GM10266 (cell line): ENCODE measurements at regions not wholly inside any gene's neighbourhood (a gene's known extent, or its start where the extent isn't known, plus 50 kb on each side); places are given as distances from the start of the nearest gene placed in this dataset.
A peak's percentile ranks its signal among the peaks of the same experiment; 100 is the strongest.

Experiments used
- DNase-seq: peaks from one replicate; pipeline ENCODE4 v3.0.0; 2012; ENCODE audit errors: extremely low spot score
- TF ChIP-seq, protein P1 (sequence below): IDR thresholded peaks from 2 replicates; pipeline ENCODE4 v1.5.1; 2012; ENCODE audit warnings: mild to moderate bottlenecking, low read depth; ENCODE audit not compliant: control insufficient read depth, insufficient read depth; ENCODE audit errors: missing control alignments

DNA sequence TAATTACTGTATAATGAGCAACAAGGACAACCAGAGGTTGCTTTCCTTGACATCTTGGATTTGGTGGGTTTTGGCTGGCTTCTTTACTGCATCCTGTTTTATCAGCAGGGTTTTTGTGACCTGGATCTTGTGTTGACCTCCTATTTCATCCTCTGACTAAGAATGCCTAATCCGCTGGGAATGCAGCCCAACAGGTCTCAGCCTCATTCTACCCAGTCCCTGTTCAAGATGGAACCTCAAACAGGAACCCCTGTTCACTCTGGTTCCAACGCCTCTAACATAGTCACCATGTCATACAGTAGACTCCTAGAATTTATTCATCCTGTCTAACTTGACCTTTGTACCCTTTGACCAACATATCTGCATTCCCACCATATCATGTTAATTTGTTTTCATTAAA, 183.8 kb upstream of the SOX9 start:
- TF ChIP-seq, protein P1, sequence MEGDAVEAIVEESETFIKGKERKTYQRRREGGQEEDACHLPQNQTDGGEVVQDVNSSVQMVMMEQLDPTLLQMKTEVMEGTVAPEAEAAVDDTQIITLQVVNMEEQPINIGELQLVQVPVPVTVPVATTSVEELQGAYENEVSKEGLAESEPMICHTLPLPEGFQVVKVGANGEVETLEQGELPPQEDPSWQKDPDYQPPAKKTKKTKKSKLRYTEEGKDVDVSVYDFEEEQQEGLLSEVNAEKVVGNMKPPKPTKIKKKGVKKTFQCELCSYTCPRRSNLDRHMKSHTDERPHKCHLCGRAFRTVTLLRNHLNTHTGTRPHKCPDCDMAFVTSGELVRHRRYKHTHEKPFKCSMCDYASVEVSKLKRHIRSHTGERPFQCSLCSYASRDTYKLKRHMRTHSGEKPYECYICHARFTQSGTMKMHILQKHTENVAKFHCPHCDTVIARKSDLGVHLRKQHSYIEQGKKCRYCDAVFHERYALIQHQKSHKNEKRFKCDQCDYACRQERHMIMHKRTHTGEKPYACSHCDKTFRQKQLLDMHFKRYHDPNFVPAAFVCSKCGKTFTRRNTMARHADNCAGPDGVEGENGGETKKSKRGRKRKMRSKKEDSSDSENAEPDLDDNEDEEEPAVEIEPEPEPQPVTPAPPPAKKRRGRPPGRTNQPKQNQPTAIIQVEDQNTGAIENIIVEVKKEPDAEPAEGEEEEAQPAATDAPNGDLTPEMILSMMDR = no peak
- DNase-seq = no peak

DNA sequence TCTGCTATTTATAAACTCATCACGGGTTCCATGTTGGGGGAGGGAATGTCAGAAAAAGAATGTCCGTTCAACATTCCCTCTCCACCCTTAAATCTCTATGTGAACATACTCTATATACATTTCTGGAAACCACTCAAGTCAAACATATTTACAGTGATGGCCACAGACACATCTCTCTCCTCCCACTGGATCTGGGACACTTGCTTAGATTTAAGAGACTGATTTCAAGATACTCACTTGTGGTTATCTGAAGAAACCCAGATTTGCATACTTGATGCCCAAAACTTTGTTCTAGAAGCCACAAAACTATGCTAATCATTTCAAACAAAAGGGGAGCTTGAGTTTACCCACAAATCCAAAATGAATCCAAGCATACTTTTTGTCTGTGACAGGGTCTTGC, 182.9 kb upstream of the SOX9 start:
- DNase-seq = no peak
- TF ChIP-seq, protein P1 = no peak

DNA sequence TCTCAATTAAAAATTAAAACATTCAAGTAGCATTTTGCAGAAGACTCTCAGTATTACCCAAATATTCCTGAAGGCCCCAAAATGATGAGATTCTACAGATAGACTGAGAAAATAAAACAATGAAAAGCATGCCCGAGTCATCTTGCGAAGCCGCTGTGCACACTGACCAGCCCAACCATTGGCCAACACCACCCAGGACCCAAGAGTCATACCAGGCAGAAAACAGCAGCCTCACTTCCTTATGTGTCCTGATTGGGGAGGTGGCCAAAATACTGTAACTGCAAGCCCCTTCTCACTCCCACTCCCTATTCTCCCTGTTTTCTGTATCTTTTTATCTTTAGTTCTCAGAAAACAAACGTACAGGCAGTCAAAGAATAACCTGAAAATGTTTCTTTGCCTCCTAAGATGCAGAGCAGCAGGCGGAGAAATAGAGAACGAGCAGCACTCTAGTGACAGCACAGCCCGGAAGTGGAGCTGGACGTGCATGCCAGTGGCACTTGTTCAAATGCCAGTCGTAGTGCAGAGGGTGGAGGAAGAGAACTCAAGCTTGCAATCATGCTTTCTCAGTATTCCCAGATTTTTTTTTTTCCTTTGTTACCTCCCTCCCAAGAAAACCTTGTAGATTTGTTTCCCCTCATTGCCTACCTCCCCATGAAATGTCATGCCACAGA, 182.3 kb upstream of the SOX9 start:
- TF ChIP-seq, protein P1 = no peak
- DNase-seq = no peak

DNA sequence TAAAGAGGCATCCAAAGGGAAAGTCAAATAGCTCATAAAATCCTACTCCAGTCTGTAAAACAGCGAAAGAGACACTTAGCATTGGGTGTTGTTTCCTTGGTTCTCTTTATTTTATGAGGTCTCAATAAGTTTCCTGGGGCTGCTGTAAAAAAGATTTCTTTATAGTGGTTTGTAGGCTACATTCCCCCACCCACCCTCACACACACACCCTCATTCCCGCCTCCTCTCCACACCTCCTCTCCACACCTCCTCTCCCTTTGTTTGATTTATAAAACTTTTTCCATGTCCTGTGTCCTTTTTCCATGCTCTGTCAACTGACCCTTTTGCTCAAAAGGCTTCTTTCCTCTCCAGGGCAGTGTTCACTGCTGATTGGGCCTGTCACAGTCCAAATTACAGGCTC, 178.9 kb upstream of the SOX9 start:
- no peak for DNase-seq
- TF ChIP-seq, protein P1 = no peak

DNA sequence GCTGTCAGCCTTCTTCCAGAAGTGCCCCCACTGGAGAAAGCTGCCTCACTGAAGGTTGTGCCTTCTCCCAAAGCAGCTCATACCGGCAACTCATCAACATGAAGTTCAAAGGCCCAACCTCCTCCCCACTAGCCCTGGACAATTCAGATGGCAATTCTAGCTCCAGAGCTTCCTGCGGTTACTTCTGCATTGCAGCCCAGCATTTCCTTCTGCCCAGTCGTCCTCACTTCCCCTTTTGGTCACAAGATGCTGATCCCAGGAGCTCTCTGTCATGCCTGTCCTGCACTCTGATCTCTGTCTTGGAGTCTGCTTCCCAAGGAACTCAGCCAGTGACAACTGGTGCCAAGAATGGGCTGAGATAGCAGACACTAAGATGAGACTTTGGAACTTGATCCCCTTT, 178.2 kb upstream of the SOX9 start:
- DNase-seq = no peak
- TF ChIP-seq, protein P1 = no peak

DNA sequence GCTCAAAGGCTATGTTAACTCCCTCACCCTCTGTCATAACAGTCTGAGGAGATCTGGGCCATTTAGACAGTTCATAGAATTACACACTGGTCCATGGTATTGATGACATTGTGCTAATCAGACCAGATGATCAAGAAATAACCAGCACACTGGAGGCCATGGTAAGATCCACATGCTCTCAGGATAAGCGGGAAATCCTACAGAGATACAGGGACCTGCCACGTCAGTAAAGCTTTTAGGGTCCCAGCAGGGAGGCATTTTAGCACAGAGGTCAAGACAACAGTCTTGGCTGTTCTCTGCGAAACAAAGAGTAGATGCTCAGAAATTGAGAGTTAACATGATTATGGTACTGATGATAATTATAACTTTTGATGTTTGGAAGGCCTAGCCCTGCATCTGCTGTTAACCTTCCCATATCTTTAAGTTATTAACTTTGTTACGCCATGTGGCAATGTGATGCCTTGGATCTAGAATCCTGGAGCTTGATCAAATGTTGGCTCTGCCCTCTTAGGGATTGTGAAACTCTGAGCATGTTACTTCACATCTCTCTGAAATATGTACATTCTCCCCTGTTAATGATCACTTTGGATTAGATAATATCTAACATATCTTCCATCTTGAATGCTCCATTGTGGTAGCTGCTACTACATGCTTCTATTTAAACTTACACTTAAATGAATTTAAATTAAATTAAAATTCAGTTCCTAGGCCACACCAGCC, 172.0 kb upstream of the SOX9 start:
- TF ChIP-seq, protein P1 = no peak

DNA sequence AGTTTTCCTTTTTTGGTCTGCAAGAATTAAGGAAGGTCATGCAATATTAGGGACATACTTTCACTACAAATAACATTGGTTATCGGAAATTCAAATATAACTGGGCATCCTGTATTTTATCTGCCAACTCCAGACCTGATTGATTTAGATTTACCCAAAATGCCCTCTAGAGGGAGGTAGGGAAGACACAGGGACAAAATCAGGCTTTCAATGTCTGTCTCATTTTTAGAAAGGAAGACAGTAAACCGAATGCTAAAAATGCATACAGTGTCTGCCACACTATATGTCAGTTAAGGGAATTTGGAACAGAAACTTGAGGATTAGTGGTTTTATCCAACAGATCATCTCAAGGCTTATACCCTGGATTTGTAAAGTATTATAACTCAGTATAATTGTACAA, 161.7 kb upstream of the SOX9 start:
- TF ChIP-seq, protein P1 = peak; percentile 26

More for the DNA sequence above, 172.0 kb upstream of the SOX9 start:
- no peak for DNase-seq

More for the DNA sequence above, 161.7 kb upstream of the SOX9 start:
- DNase-seq = no peak
